GM12878 (cell line): ENCODE measurements at regions not wholly inside any gene's neighbourhood (a gene's known extent, or its start where the extent isn't known, plus 50 kb on each side); places are given as distances from the start of the nearest gene placed in this dataset.
"Not testable (repeated sequence)": the region's sequence is repeated elsewhere in the genome, so short reads cannot be mapped to it uniquely, and the experiment has no call there.

Experiments
- ATAC-seq: fragments of 200-7000 bp; cut with Tn5 transposase; 3 replicates; pipeline ENCODE4 v1.9.1; 2020; ENCODE audit warnings: mild to moderate bottlenecking, moderate library complexity
- BruUV-seq: library from RNA; stranded (reverse); fragments of 400-500 nt; replicated peaks from 2 replicates; lab custom pipeline; 2021; lab: Mats Ljungman, UMichigan
- CTCF ChIA-PET: fragments of 300-600 bp; sonication (Branson Sonifier 250); formaldehyde crosslinking; extraction: SDS; loops from one replicate; lab custom pipeline; 2021; ENCODE audit warnings: inconsistent platforms; lab: Yijun Ruan, JAX
- POLR2A ChIA-PET: fragments of 350-600 bp; formaldehyde crosslinking; extraction: SDS; loops from one replicate; lab custom pipeline; 2021; ENCODE audit warnings: inconsistent platforms; lab: Charles Lee
- RAD21 ChIA-PET: fragments of 300-600 bp; sonication (Branson Sonifier 250); formaldehyde crosslinking; loops from one replicate; lab custom pipeline; 2023; ENCODE audit warnings: antibody characterized with exemption; ENCODE audit not compliant: unreplicated experiment; lab: Charles Lee
- SMC1A ChIA-PET: fragments of 300-600 bp; sonication (Branson Sonifier 250); formaldehyde crosslinking; loops from one replicate; lab custom pipeline; 2023; ENCODE audit not compliant: unreplicated experiment, uncharacterized antibody; lab: Charles Lee
- DNase-seq: peaks from one replicate; pipeline ENCODE4 v3.0.0-alpha.2; 2011; ENCODE audit warnings: low read depth, low spot score
- FAIRE-seq: peaks from 3 replicates; lab custom pipeline; 2011; peaks lifted over from hg19 to GRCh38; lab: Jason Lieb, UNC
- H2AFZ ChIP-seq: 2 replicates; pipeline ENCODE4 v1.6.0; 2011; ENCODE audit warnings: low read depth, low read length, control low read depth; ENCODE audit not compliant: control insufficient read depth
- H3K27ac ChIP-seq: 2 replicates; pipeline ENCODE4 v1.5.1; 2011; ENCODE audit warnings: control low read depth; ENCODE audit not compliant: control insufficient read depth, insufficient read depth
- H3K27me3 ChIP-seq, 2 experiments: replicated peaks in 1 of 2; 2 replicates each; pipeline versions ENCODE4 v1.6.0 to v1.6.1; 2011; ENCODE audit warnings: low read length in 1 of 2; ENCODE audit not compliant: control insufficient read depth in 2 of 2, insufficient read depth in 2 of 2
- H3K36me3 ChIP-seq, 2 experiments: 2 replicates each; pipeline ENCODE4 v1.5.1; 2011; ENCODE audit warnings: low read length in 1 of 2; ENCODE audit not compliant: control insufficient read depth in 2 of 2, insufficient read depth in 2 of 2
- H3K4me1 ChIP-seq: 2 replicates; pipeline ENCODE4 v1.6.1; 2011; ENCODE audit warnings: mild to moderate bottlenecking, low read length, moderate library complexity, mixed read lengths; ENCODE audit not compliant: control insufficient read depth, insufficient read depth
- H3K4me2 ChIP-seq: 2 replicates; pipeline ENCODE4 v1.6.0; 2011; ENCODE audit warnings: control low read depth; ENCODE audit not compliant: control insufficient read depth, insufficient read depth
- H3K4me3 ChIP-seq: fragments of 200-600 bp; sonication (generic); 2 replicates; pipeline ENCODE4 v1.5.1; 2016
- H3K79me2 ChIP-seq: 2 replicates; pipeline ENCODE4 v1.6.0; 2011; ENCODE audit warnings: low read length; ENCODE audit not compliant: control insufficient read depth, insufficient read depth
- H3K9ac ChIP-seq: 2 replicates; pipeline ENCODE4 v1.8.0; 2011; ENCODE audit warnings: low read length, control low read depth, mixed read lengths; ENCODE audit not compliant: control insufficient read depth, insufficient read depth
- H3K9me3 ChIP-seq: replicated peaks from 3 replicates; pipeline ENCODE4 v1.5.1; 2011; ENCODE audit warnings: mild to moderate bottlenecking, low read length; ENCODE audit not compliant: control insufficient read depth, insufficient read depth
- H4K20me1 ChIP-seq: 2 replicates; pipeline ENCODE4 v1.6.0; 2011; ENCODE audit not compliant: control insufficient read depth, insufficient read depth
- BCL3 ChIP-seq: IDR thresholded peaks from 2 replicates; pipeline ENCODE4 v1.6.1; 2011; ENCODE audit warnings: borderline replicate concordance, low read depth, mild to moderate bottlenecking, moderate library complexity, low read length; ENCODE audit not compliant: insufficient read depth, poor library complexity, severe bottlenecking
- BHLHE40 ChIP-seq, 2 experiments: fragments of 450-650 bp in 1 of 2; IDR thresholded peaks; 2 replicates each; pipeline ENCODE4 v1.6.1; 2011 to 2017; ENCODE audit warnings: low read depth in 2 of 2, borderline replicate concordance in 1 of 2, improper control_type of control experiment in 1 of 2, low read length in 1 of 2, mild to moderate bottlenecking in 1 of 2
- CEBPZ ChIP-seq: fragments of 150-350 bp; IDR thresholded peaks from 2 replicates; pipeline ENCODE4 v1.6.1; 2016; ENCODE audit warnings: low read depth, low read length
- EZH2 ChIP-seq: IDR thresholded peaks from 2 replicates; pipeline ENCODE4 v1.6.1; 2012; ENCODE audit warnings: low read depth, mild to moderate bottlenecking, control low read depth, inconsistent platforms, low read length, borderline replicate concordance; ENCODE audit not compliant: control insufficient read depth
- FOXK2 ChIP-seq: fragments of 450-650 bp; IDR thresholded peaks from 2 replicates; pipeline ENCODE4 v1.6.1; 2017; ENCODE audit warnings: mild to moderate bottlenecking, moderate library complexity
- IKZF1 ChIP-seq: fragments of 450-650 bp; conservative IDR thresholded peaks from 2 replicates; pipeline ENCODE4 v1.6.1; 2017; ENCODE audit warnings: antibody characterized with exemption, mild to moderate bottlenecking
- MTA2 ChIP-seq: fragments of 450-650 bp; IDR thresholded peaks from 2 replicates; pipeline ENCODE4 v1.6.1; 2016; ENCODE audit warnings: low read depth, mild to moderate bottlenecking, moderate library complexity
- NR2C1 ChIP-seq: fragments of 450-650 bp; IDR thresholded peaks from 2 replicates; pipeline ENCODE4 v1.6.1; 2017; ENCODE audit warnings: antibody characterized with exemption, mild to moderate bottlenecking, moderate library complexity
- NR2F1 ChIP-seq: fragments of 450-650 bp; conservative IDR thresholded peaks from 2 replicates; pipeline ENCODE4 v1.6.1; 2017; ENCODE audit warnings: mild to moderate bottlenecking
- SREBF1 ChIP-seq: IDR thresholded peaks from 2 replicates; pipeline ENCODE4 v1.6.1; 2012; ENCODE audit warnings: mild to moderate bottlenecking, low read length
- SUZ12 ChIP-seq: fragments of 200-600 bp; sonication (generic); IDR thresholded peaks from one replicate; pipeline ENCODE4 v1.6.1; 2018; ENCODE audit warnings: antibody characterized with exemption, mild to moderate bottlenecking; ENCODE audit not compliant: unreplicated experiment
- YY1 ChIP-seq: IDR thresholded peaks from 2 replicates; pipeline ENCODE4 v1.6.1; 2011; ENCODE audit warnings: low read depth, mild to moderate bottlenecking, low read length
- WGBS: methylation state at CpG from one replicate; pipeline ENCODE4 v1.1.6; 2016; ENCODE audit warnings: low lambda C conversion rate; ENCODE audit not compliant: insufficient replicate concordance, insufficient coverage; ENCODE audit errors: missing lambda C conversion rate; 5-methylcytosine and 5-hydroxymethylcytosine counted together
- in situ Hi-C: fragments of 300-500 bp; cut with MboI; formaldehyde crosslinking; loops from 9 replicates; pipeline ENCODE4 v1.14.3; 2018; ENCODE audit warnings: mixed read lengths
- intact Hi-C: fragments of 100-400 bp; cut with micrococcal nuclease; formaldehyde crosslinking; loops from one replicate; pipeline ENCODE4 v1.14.2; 2022; ENCODE audit not compliant: unreplicated experiment

GRCh38 chr4:85043812-85044496, 77.5 kb upstream of the WDFY3 start:
- RAD21 ChIA-PET, BruUV-seq, H3K9me3 ChIP-seq, H3K4me1 ChIP-seq, intact Hi-C loops, H3K27ac ChIP-seq, H4K20me1 ChIP-seq, H3K4me2 ChIP-seq, H3K79me2 ChIP-seq, H3K9ac ChIP-seq, H3K27me3 ChIP-seq, SMC1A ChIA-PET, POLR2A ChIA-PET, H3K36me3 ChIP-seq, H2AFZ ChIP-seq, H3K4me3 ChIP-seq, FAIRE-seq, in situ Hi-C loops: not testable (repeated sequence)
- WGBS = 1% methylated on average over 6 of the region's 6 CpGs
- peak; percentile 88 for ATAC-seq
- peak; percentile 1 for DNase-seq
- CTCF ChIA-PET = interaction anchor here (0.6 to 1.2 kb wide), 3 partner anchors 9 to 342 kb away, joined by 3 to 4 read pairs (median 3); no protein-coding TSS in a partner anchor
- 0 out of 2 replicates have a peak, but pooled peaks have one; percentile 40 for TF ChIP-seq NR2F1
- 0 out of 2 replicates have a peak, but pooled peaks have one; percentile 20 for TF ChIP-seq IKZF1
- TF ChIP-seq MTA2 = 0 out of 2 replicates have a peak, but pooled peaks have one; percentile 29
- TF ChIP-seq FOXK2 = peak; percentile 55; the same call in 1 of the 2 replicates
- TF ChIP-seq YY1 = 0 out of 2 replicates have a peak, but pooled peaks have one; percentile 51
- 0 out of 4 replicates have a peak, but pooled peaks of 1 of the 2 experiments have one; percentile 9 for TF ChIP-seq BHLHE40 (IDR thresholded peaks at IDR 0.05; ENCODE audit: borderline replicate concordance in 1 of 2, low read depth in 2 of 2, low read length in 1 of 2)
- peak; percentile 84 for TF ChIP-seq NR2C1

GRCh38 chr4:85050736-85051135, 84.2 kb upstream of the WDFY3 start:
- intact Hi-C loops = no loop called here
- Histone ChIP-seq H2AFZ (no peak overlapping the region), H4K20me1 (no peaks in the 10 kb centered on the region), H3K9ac (no peak overlapping the region), H3K4me1 (no peaks in the 10 kb centered on the region), H3K79me2 (no peaks in the 10 kb centered on the region), H3K4me3 (no peak overlapping the region), H3K9me3 (no peaks in the 10 kb centered on the region), H3K36me3 (no peaks in the 10 kb centered on the region), H3K27ac (no peak overlapping the region), H3K27me3 (no peaks in the 10 kb centered on the region), H3K4me2 (no peak overlapping the region)
- CTCF ChIA-PET = no interaction called here
- DNase-seq (no peak), FAIRE-seq (no peak), ATAC-seq (no peak)
- BruUV-seq = no TSS peak
- POLR2A ChIA-PET = no interaction called here
- 6% methylated on average over 1 of the region's 1 CpG for WGBS
- in situ Hi-C loops = no loop called here
- SMC1A ChIA-PET = no interaction called here
- RAD21 ChIA-PET = no interaction called here
- TF ChIP-seq SREBF1 (no peak), SUZ12 (no peak), EZH2 (no peak), BCL3 (no peak), CEBPZ (no peak)
